ENCODE measurements at regions not wholly inside any gene's neighbourhood (a gene's known extent, or its start where the extent isn't known, plus 50 kb on each side); places are given as distances from the start of the nearest gene placed in this dataset.

DNA sequence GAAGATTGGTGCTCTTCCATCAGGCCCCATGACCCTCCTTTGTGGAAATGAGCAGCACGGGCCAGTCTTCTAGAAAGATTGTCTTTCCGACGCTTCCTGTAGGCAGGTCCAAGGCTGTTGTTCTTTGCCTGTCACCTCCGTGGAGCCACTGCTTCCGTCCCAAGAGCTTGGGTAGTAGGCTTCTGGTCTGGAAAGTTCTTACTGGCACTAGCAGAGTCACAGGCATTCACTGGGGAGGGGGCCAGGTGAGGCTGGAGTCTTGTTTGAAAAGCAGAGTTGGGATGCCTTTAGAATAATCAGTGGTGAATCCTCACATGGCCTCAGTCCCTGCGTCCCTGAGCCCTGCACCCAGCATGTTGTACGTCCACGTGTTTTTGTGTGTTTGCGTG, 76.2 kb upstream of the ADPGK start:
- Mint-ChIP-seq H3K9me3 (ENCODE audit: unreplicated experiment) (no peaks in the 10 kb centered on the region), H3K36me3 (ENCODE audit: unreplicated experiment) (no peaks in the 10 kb centered on the region), H3K27me3 (ENCODE audit: unreplicated experiment) (peaks cover 12% of the 10 kb centered on the region), H3K4me3 (ENCODE audit: unreplicated experiment) (no peak overlapping the region), H3K4me1 (ENCODE audit: unreplicated experiment) (no peaks in the 10 kb centered on the region), H3K27ac (ENCODE audit: unreplicated experiment) (no peak overlapping the region)
- peak; percentile 72 for DNase-seq (ENCODE audit: extremely low spot score, unreplicated experiment)
- TF ChIP-seq, protein P1, sequence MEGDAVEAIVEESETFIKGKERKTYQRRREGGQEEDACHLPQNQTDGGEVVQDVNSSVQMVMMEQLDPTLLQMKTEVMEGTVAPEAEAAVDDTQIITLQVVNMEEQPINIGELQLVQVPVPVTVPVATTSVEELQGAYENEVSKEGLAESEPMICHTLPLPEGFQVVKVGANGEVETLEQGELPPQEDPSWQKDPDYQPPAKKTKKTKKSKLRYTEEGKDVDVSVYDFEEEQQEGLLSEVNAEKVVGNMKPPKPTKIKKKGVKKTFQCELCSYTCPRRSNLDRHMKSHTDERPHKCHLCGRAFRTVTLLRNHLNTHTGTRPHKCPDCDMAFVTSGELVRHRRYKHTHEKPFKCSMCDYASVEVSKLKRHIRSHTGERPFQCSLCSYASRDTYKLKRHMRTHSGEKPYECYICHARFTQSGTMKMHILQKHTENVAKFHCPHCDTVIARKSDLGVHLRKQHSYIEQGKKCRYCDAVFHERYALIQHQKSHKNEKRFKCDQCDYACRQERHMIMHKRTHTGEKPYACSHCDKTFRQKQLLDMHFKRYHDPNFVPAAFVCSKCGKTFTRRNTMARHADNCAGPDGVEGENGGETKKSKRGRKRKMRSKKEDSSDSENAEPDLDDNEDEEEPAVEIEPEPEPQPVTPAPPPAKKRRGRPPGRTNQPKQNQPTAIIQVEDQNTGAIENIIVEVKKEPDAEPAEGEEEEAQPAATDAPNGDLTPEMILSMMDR (IDR thresholded peaks at IDR 0.05), result no peak

DNA sequence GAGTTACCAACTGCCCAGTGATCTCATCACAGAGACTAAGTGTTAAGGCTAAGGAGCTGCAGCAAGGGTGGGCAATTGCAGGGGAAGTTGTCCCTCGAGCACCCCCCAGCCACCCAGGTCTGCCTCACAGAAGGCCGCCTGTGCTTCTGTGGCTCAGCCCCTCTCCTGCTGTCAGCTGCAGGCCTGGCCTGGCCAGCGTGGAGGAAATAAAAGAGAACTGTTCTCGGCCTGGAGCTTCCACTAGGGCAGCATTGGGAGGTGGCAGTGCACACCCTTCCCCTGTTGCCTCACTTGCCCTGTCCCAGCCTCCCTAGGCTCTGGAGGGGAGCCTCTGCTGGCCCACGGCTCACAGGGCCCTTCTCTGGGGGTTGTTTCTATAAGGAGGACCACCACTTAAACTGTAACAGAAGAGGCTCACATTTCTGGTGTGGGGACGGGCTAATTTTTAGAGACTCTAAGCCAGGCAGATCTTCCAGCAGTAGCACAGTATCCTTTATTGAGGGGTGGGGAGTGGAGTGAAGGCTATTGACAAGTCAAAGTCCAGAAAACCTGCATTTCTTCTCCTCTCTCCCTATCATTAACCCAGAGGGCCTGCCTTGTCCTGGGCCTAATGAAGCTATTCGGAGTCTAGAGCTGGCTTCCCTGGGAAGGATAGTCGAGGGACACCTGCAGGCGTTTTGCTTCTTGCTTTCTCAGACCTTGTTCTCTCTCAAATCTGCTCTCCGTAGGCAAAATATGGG, 75.6 kb upstream of the ADPGK start:
- H3K4me1 Mint-ChIP-seq (ENCODE audit: unreplicated experiment), result no peaks in the 10 kb centered on the region
- TF ChIP-seq, protein P1 (IDR thresholded peaks at IDR 0.05), result no peak

DNA sequence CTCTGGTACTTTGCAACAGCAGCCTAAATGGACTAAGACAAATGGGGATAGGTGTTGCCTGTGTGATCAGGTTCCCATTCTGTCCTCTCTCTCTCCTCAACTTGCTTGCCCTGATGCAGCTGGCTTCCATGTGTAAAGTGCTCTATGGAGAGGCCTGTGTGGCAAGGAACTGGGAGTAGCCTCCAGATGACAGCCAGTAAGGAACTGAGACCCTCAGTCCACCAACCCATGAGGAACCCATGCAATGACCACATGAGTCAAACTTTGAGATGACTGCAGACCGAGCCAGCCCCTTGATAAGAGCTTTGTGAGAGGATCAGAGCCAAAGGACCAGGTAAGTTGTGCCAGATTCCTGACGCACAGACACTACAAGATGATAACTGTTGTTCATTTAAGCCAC, 74.6 kb upstream of the ADPGK start:
- H3K27ac Mint-ChIP-seq (ENCODE audit: unreplicated experiment), result no peak overlapping the region
- TF ChIP-seq, protein P1 (IDR thresholded peaks at IDR 0.05), result no peak
- DNase-seq (ENCODE audit: extremely low spot score, unreplicated experiment), result peak; percentile 38

More for the DNA sequence above, 75.6 kb upstream of the ADPGK start:
- Mint-ChIP-seq H3K4me3 (ENCODE audit: unreplicated experiment) (no peak overlapping the region), H3K27ac (ENCODE audit: unreplicated experiment) (no peak overlapping the region), H3K27me3 (ENCODE audit: unreplicated experiment) (peaks cover 12% of the 10 kb centered on the region), H3K36me3 (ENCODE audit: unreplicated experiment) (no peaks in the 10 kb centered on the region), H3K9me3 (ENCODE audit: unreplicated experiment) (no peaks in the 10 kb centered on the region)
- DNase-seq (ENCODE audit: extremely low spot score, unreplicated experiment), result peak; percentile 73

DNA sequence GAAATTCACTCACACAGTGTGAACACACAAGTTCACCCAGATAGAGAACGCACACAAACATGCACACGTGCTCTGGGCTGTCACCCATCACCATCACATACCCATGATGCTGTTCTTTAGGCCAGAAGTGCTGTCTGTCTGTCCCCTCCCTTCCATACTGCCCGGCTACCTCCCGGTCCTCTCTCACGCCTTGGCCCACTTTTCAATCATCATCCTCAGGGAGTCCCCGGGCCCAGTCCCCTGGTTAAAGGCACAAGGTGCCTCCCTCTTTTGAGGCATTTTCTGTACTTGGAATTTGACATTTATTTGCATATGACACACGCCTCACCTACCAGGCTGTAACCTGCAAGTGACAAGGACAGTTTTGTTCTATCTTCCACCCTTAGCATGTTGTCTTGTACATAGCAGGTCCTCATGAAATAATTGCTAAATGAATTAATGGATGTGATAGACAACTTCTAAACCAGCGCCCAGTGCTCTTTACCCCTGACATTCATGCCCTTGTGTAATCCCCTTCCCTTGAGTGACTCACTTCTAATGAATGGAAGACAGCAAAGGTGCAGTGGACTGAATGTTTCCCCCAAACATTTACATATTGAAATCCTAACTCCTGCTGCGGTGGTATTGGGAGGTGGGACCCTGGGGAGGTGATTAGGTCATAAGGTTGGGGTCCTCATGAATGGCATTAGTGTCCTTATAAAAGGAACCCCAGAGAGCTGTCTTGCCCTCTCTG, 73.9 kb upstream of the ADPGK start:
- Mint-ChIP-seq H3K27ac (ENCODE audit: unreplicated experiment) (no peak overlapping the region), H3K4me3 (ENCODE audit: unreplicated experiment) (no peak overlapping the region), H3K9me3 (ENCODE audit: unreplicated experiment) (no peaks in the 10 kb centered on the region), H3K36me3 (ENCODE audit: unreplicated experiment) (no peaks in the 10 kb centered on the region), H3K4me1 (ENCODE audit: unreplicated experiment) (no peaks in the 10 kb centered on the region), H3K27me3 (ENCODE audit: unreplicated experiment) (peaks cover 17% of the 10 kb centered on the region)
- peak; percentile 51 for DNase-seq (ENCODE audit: extremely low spot score, unreplicated experiment)
- TF ChIP-seq, protein P1 (IDR thresholded peaks at IDR 0.05), result no peak

More for the DNA sequence above, 74.6 kb upstream of the ADPGK start:
- no peaks in the 10 kb centered on the region for H3K36me3 Mint-ChIP-seq (ENCODE audit: unreplicated experiment)
- no peak overlapping the region for H3K4me3 Mint-ChIP-seq (ENCODE audit: unreplicated experiment)
- H3K4me1 Mint-ChIP-seq (ENCODE audit: unreplicated experiment), result no peaks in the 10 kb centered on the region
- no peaks in the 10 kb centered on the region for H3K9me3 Mint-ChIP-seq (ENCODE audit: unreplicated experiment)
- H3K27me3 Mint-ChIP-seq (ENCODE audit: unreplicated experiment), result peaks cover 16% of the 10 kb centered on the region

DNA sequence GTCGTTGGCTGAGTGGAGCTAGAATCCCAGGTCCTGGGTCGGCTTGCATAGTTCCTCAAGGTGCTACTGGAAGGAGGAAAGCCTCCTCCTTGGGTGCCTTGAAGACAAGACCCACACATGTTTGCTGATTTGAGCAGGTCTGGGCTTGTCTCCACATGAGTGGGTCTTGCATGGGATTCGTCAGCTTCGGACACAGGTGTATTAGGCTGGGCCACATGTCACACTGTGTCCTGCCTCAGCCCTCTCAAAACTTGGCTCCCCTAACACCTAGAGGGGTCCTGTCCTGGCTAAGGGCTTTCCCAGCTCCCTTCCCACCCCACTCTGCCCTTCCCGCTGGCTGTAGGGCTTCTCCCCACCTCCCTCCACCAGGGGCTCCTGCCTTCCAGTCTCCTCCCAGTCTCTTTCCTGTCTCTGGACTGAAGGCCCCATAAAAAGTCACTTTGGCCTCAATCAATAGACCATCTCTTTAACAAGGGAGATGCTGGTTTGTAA, 73.0 kb upstream of the ADPGK start:
- Mint-ChIP-seq H3K4me1 (ENCODE audit: unreplicated experiment) (no peaks in the 10 kb centered on the region), H3K27ac (ENCODE audit: unreplicated experiment) (no peak overlapping the region), H3K4me3 (ENCODE audit: unreplicated experiment) (no peak overlapping the region), H3K27me3 (ENCODE audit: unreplicated experiment) (peaks cover 15% of the 10 kb centered on the region), H3K9me3 (ENCODE audit: unreplicated experiment) (no peaks in the 10 kb centered on the region), H3K36me3 (ENCODE audit: unreplicated experiment) (no peaks in the 10 kb centered on the region)
- DNase-seq (ENCODE audit: extremely low spot score, unreplicated experiment), result peak; percentile 68
- TF ChIP-seq, protein P1 (IDR thresholded peaks at IDR 0.05), result no peak

Measured in osteocyte (in vitro differentiated cells).